Ammon's horn (tissue), 1 donor: ENCODE measurements at regions not wholly inside any gene's neighbourhood (a gene's known extent, or its start where the extent isn't known, plus 50 kb on each side); places are given as distances from the start of the nearest gene placed in this dataset.

Experiments used
- DNase-seq: peaks from one replicate; pipeline ENCODE4 v3.0.0-alpha.2; 2016; ENCODE audit warnings: low spot score

GRCh38 chr2:238985041-238985729 is 137.3 kb downstream of the TWIST2 start:
- DNase-seq, result no peak

GRCh38 chr2:238985931-238986446 is 138.1 kb downstream of the TWIST2 start:
- no peak for DNase-seq

DNA sequence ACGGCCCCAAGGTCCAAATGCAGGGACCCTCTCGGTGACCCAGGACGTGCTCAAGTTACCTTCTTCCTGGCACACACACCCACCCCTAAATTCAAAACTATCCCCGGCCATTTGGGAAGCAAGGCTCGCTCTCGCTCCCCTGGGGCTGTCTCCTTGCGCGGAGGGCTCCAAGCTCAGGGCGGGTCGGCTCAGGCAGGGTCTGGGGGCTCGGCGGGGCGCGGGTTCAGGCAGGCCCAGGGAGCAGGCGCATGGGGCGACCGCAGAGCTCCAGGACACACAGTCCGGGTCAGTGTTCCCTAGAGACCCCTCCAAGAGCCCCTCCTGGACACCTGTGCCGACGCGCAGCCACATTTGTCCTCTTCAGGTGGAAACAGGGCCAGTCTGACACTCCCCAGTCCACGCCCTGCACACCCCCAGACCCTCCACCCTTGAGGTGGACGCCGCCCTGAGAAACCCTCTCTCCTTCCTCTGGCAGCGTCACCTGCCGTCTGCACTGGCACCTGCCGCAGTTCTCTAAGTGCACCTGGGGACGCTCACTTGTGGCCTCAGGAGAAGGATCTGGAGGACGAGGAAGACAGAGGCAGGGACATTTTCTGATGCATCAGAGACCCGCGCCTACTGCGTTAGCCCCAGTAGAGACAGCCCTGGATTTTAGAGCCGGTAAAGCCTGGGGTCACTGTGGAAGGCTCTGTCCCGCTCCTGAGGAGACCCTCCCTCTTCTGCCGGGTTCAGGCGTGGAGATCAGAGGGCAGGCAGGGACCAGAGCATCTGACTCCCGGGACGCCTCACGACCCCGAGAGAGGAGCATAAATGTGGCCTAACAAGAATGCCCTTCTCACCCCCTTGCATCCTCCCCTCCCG is 138.8 kb downstream of the TWIST2 start:
- no peak for DNase-seq

DNA sequence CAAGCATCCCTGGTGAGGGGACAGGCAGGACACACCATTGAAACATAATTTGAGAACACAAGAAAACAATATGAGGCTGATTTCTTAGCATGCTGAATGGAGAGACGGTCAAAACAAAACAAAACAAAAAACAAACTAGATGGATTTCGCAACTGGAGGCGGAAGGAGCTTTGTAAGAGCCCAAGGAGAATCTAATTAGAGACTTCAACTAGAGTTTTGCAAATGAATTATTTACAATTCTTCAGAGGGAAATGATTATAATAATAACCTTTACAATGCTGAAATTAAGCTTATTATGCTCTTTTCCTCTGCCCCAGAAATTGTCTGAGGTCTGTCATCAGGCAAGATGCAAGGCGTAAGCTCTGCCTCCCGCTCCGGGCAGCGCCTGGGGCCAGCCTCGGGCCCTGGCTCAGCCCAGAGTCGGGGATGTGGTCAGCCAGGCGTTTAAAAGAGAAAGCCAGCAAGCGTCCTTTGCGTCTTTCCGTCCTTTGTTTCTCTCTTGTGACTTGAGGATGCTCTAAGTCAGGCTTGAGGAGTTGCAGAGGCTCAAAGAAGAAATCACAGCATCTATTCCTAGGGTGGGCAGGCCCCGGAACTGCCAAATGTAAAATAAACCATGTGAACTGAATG is 139.6 kb downstream of the TWIST2 start:
- no peak for DNase-seq

DNA sequence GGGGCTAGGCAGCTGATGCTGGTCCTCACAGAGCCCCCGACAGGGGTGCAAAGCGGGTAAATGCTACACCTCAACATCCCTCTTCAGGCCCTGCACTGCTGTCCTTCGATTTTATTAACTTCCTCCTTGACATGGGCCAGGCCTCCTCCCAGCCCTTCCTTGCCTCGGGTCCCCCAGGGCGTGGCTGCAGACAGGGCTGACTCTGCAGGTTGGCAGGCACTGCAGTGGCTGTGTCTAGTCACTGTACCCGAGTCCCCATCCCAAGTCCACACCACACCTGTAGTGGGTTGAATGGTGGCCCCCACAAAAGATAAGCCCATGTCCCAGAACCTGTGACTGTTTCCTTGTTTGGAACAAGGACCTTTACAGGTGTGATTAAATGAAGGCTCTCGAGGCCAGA is 140.2 kb downstream of the TWIST2 start:
- no peak for DNase-seq

- DNase-seq, result no peak
Observed at GRCh38 chr2:238988752-238989151, 140.9 kb downstream of the TWIST2 start.

DNA sequence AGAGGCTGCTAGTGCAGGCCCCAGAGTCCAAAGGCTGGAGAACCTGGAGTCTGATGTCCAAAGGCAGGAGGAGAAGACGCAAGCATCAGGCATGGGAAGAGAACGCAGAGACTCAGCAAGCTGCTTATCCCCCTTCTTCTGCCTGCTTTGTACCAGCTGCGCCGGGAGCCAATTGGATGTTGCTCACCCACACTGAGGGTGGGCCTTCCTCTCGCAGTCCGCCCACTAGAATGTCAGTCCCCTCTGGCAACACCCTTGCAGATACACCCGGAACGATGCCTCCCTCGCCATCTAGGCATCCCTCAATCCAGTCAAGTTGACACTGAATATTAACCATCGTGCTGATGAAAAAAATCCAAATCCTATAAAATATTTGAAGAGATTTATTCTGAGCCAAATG is 141.6 kb downstream of the TWIST2 start:
- DNase-seq, result peak; percentile 40

DNA sequence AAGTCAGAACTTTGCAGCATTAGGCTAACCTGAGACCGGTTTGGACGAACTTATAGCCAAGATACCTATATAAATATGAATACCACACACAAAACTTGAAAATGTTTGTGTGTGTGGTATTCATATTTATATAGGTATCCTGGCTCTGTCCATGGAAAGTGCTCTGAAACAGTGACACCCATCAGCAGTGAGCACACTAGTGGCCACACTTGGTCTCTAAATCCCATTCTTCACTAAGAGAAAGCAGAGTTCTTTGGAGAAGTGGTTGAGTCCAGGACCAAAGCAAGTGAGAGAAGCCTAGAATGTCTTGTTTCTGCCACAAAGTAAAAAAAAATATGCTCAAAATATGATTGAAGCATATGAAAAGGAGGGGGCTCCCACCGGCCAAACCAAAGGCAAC is 146.5 kb downstream of the TWIST2 start:
- no peak for DNase-seq

DNA sequence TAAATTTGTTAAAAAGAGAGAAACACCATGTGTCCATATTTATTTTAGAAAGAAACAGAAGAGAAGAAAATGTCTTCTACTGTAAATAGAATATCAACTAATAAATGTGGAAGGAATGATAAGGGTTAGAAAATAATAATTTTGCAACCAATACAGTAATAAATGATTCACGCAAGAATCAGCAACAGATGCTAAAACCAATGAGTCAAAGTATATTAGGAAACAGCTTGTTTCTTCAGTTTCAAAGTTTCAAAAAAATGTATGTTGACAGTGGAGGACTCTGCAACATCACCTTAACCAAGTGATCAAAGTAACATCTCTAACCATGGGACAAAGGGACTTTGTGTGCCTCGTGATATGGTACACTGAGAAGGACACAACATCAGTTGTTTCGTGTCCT is 147.0 kb downstream of the TWIST2 start:
- DNase-seq, result no peak

- DNase-seq, result no peak
Observed at GRCh38 chr2:238995634-238996033, 147.7 kb downstream of the TWIST2 start.

- no peak for DNase-seq
Observed at GRCh38 chr2:238996331-238997136, 148.6 kb downstream of the TWIST2 start.

- no peak for DNase-seq
Observed at GRCh38 chr2:238997137-238997390, 149.2 kb downstream of the TWIST2 start.

DNA sequence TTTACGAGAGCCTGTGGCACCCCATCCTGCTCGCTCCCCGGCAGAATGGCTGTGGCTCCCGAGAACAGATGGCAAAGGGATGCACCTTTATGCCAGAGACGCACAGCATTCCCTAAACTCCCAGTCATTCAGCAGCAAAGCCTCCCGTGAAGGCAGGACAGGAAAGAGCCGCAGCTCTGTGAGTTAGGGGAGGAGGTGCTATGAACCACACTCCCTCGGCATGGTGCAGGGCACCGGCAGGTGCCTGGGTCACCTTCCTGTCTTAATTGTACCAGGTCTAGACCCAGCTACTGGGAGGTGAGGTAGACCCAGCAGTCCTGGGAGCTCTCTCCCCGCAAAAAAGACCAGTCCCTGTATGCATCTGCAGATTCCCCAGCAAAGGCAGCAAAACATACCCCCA is 149.8 kb downstream of the TWIST2 start:
- DNase-seq, result no peak
